DND-41 (cell line): ENCODE measurements at regions not wholly inside any gene's neighbourhood (a gene's known extent, or its start where the extent isn't known, plus 50 kb on each side); places are given as distances from the start of the nearest gene placed in this dataset.
"Not testable (repeated sequence)": the region's sequence is repeated elsewhere in the genome, so short reads cannot be mapped to it uniquely, and the experiment has no call there.

Source experiments
- ATAC-seq: fragments of 200-7000 bp; cut with Tn5 transposase; 3 replicates; pipeline ENCODE4 v1.9.1; 2021; ENCODE audit warnings: low read depth; ENCODE audit not compliant: insufficient read depth
- DNase-seq: peaks from one replicate; pipeline ENCODE4 v3.0.0-alpha.2; 2020
- H2AFZ ChIP-seq: 2 replicates; pipeline ENCODE4 v1.6.0; 2012; ENCODE audit warnings: low read depth, low read length
- H3K27ac ChIP-seq: 2 replicates; pipeline ENCODE4 v1.5.1; 2012; ENCODE audit warnings: low read length, inconsistent platforms
- H3K27me3 ChIP-seq: fragments of 200-600 bp; sonication (generic); 2 replicates; pipeline ENCODE4 v1.6.0; 2012; ENCODE audit warnings: low read length, mild to moderate bottlenecking, inconsistent platforms; ENCODE audit not compliant: insufficient read depth, poor library complexity
- H3K36me3 ChIP-seq: 2 replicates; pipeline ENCODE4 v1.5.1; 2012; ENCODE audit warnings: low read length, inconsistent platforms; ENCODE audit not compliant: insufficient read depth
- H3K4me1 ChIP-seq: 2 replicates; pipeline ENCODE4 v1.5.1; 2012; ENCODE audit warnings: mild to moderate bottlenecking, low read length; ENCODE audit not compliant: insufficient read depth
- H3K4me2 ChIP-seq: 2 replicates; pipeline ENCODE4 v1.6.0; 2012; ENCODE audit warnings: mild to moderate bottlenecking, moderate library complexity, low read length, inconsistent platforms; ENCODE audit not compliant: insufficient read depth
- H3K4me3 ChIP-seq, 2 experiments: fragments of 200-600 bp in 1 of 2; shearing (Covaris generic) in 1 of 2; 2 replicates each; pipeline ENCODE4 v1.5.1; 2012 to 2016; ENCODE audit warnings: inconsistent platforms in 2 of 2, low read length in 2 of 2, mild to moderate bottlenecking in 2 of 2, low read depth in 1 of 2, moderate library complexity in 1 of 2
- H3K79me2 ChIP-seq: 2 replicates; pipeline ENCODE4 v1.6.0; 2012; ENCODE audit warnings: low read length, inconsistent platforms; ENCODE audit not compliant: insufficient read depth
- H3K9ac ChIP-seq: 2 replicates; pipeline ENCODE4 v1.6.0; 2012; ENCODE audit warnings: low read depth, mild to moderate bottlenecking, inconsistent platforms, low read length, moderate library complexity
- H3K9me3 ChIP-seq: 2 replicates; pipeline ENCODE4 v1.5.1; 2012; ENCODE audit warnings: low read length, moderate library complexity, mild to moderate bottlenecking, inconsistent platforms; ENCODE audit not compliant: insufficient read depth, severe bottlenecking
- H4K20me1 ChIP-seq: 2 replicates; pipeline ENCODE4 v1.6.0; 2012; ENCODE audit warnings: low read length; ENCODE audit not compliant: insufficient read depth

GRCh38 chr21:9010936-9011890 lies 1510.2 kb upstream of the TPTE start:
- H3K4me1 ChIP-seq, H3K27ac ChIP-seq, ATAC-seq, H3K27me3 ChIP-seq, DNase-seq, H2AFZ ChIP-seq, H3K9ac ChIP-seq, H3K4me2 ChIP-seq, H3K36me3 ChIP-seq, H4K20me1 ChIP-seq, H3K4me3 ChIP-seq, H3K79me2 ChIP-seq: not testable (repeated sequence)
- H3K9me3 ChIP-seq = peaks cover 18% of the 10 kb centered on the region

GRCh38 chr21:9011916-9012315 lies 1509.5 kb upstream of the TPTE start:
- not testable (repeated sequence) for H3K4me1 ChIP-seq, H3K79me2 ChIP-seq, H3K36me3 ChIP-seq, H2AFZ ChIP-seq, H3K4me2 ChIP-seq, H3K27me3 ChIP-seq, H3K9ac ChIP-seq, DNase-seq, H4K20me1 ChIP-seq, ATAC-seq, H3K27ac ChIP-seq, H3K4me3 ChIP-seq
- H3K9me3 ChIP-seq = peaks cover 18% of the 10 kb centered on the region

- H3K4me2 ChIP-seq, H3K4me1 ChIP-seq, H3K9ac ChIP-seq, H3K79me2 ChIP-seq, H4K20me1 ChIP-seq, H3K27me3 ChIP-seq, ATAC-seq, H3K36me3 ChIP-seq, H2AFZ ChIP-seq, H3K4me3 ChIP-seq, H3K27ac ChIP-seq, DNase-seq: not testable (repeated sequence)
- H3K9me3 ChIP-seq = peaks cover 16% of the 10 kb centered on the region
Observed at GRCh38 chr21:9013502-9014242, 1507.7 kb upstream of the TPTE start.

GRCh38 chr21:9014243-9014734 lies 1507.1 kb upstream of the TPTE start:
- H2AFZ ChIP-seq, H4K20me1 ChIP-seq, H3K9ac ChIP-seq, H3K4me2 ChIP-seq, H3K79me2 ChIP-seq, H3K4me3 ChIP-seq, ATAC-seq, H3K4me1 ChIP-seq, H3K36me3 ChIP-seq, H3K27me3 ChIP-seq, H3K27ac ChIP-seq, DNase-seq: not testable (repeated sequence)
- H3K9me3 ChIP-seq = peaks cover 16% of the 10 kb centered on the region

- H3K36me3 ChIP-seq, DNase-seq, H3K9ac ChIP-seq, H4K20me1 ChIP-seq, H3K4me2 ChIP-seq, H3K79me2 ChIP-seq, H3K4me1 ChIP-seq, H3K27me3 ChIP-seq, ATAC-seq, H3K4me3 ChIP-seq, H3K27ac ChIP-seq, H2AFZ ChIP-seq: not testable (repeated sequence)
- H3K9me3 ChIP-seq = peaks cover 16% of the 10 kb centered on the region
Observed at GRCh38 chr21:9015483-9016197, 1505.7 kb upstream of the TPTE start.

GRCh38 chr21:9017206-9017605 lies 1504.2 kb upstream of the TPTE start:
- H3K27me3 ChIP-seq, H4K20me1 ChIP-seq, H3K36me3 ChIP-seq, H3K4me1 ChIP-seq, DNase-seq, H2AFZ ChIP-seq, H3K9ac ChIP-seq, H3K27ac ChIP-seq, ATAC-seq, H3K4me3 ChIP-seq, H3K79me2 ChIP-seq, H3K4me2 ChIP-seq: not testable (repeated sequence)
- peaks cover 10% of the 10 kb centered on the region for H3K9me3 ChIP-seq

GRCh38 chr21:9018731-9019253 lies 1502.6 kb upstream of the TPTE start:
- ATAC-seq, H3K27me3 ChIP-seq, H3K4me3 ChIP-seq, H2AFZ ChIP-seq, H3K27ac ChIP-seq, H3K4me2 ChIP-seq, H3K79me2 ChIP-seq, H3K4me1 ChIP-seq, H3K9me3 ChIP-seq, H3K36me3 ChIP-seq, DNase-seq, H4K20me1 ChIP-seq, H3K9ac ChIP-seq: not testable (repeated sequence)
